Fibroblast of skin of scalp (primary cell): ENCODE measurements at regions not wholly inside any gene's neighbourhood (a gene's known extent, or its start where the extent isn't known, plus 50 kb on each side); places are given as distances from the start of the nearest gene placed in this dataset.
"Not testable (repeated sequence)": the region's sequence is repeated elsewhere in the genome, so short reads cannot be mapped to it uniquely, and the experiment has no call there.

ENCODE experiments used
- DNase-seq: peaks from one replicate; pipeline ENCODE4 v3.0.0-alpha.2; 2013

DNA sequence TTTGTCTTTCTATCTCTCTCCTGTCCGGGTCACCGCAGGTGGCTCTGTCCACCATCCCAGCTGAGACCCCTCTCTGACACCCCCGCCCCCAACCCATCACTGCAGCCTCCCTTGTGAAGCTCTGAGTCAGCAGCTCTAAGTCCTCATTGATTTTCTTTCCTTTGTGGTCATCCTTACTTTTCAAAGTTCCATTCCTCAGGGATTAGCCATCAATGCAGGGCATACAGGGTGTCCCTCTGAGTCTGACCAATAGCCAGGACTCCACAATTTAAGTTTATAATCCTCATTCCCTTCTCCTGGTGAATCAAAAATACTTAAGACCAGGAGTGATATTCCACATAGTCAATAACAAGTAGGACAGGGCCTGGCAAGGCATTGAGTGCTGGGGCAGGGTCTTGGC lies 333.3 kb upstream of the CNR1 start:
- no peak for DNase-seq

DNA sequence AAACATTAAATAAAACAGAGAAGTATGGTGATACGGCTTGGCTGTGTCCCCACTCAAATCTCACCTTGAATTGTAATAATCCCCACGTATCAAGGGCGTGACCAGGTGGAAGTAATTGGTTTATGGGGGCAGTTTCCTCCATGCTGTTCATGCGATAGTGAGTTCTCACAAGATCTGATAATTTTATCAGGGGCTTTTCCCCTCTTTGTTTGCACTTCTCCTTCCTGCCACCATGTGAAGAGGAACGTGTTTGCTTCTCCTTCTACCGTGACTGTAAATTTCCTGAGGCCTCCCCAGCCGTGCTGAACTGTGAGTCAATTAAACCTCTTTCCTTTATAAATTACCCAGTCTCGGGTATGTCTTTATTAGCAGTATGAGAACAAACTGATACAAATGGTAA lies 331.3 kb upstream of the CNR1 start:
- DNase-seq, result not testable (repeated sequence)

DNA sequence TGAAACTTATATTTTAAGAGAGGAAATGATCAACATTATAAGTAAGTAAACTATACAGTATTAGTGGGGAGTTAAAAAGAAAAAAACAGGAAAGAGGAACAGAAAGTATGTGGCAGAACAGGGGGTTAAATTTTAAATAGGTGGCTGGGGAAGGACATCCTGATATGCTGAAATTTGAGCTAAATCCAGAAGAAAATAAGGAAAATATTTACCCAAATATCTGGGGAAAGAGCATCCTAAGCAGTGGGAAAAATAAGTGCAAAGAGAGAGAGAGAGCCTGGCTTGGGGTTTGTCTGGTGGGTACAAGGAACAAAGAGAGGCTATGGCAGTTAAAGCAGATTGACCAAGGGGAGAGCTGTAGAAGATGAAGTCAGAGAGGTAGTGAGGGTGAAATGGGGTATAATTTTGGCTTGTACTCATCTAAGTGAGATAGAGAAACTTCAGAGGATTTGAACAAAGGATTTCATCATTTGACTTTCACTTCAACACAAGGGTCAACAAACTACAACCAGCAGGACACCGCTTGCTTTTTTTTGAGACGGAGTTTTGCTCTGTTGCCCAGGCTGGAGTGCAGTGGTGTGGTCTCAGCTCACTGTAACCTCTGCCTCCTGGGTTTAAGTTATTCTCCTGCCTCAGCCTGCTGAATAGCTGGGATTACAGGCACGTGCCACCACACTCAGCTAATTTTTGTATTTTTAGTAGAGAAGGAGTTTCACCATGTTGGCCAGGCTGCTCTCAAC lies 328.4 kb upstream of the CNR1 start:
- no peak for DNase-seq

DNA sequence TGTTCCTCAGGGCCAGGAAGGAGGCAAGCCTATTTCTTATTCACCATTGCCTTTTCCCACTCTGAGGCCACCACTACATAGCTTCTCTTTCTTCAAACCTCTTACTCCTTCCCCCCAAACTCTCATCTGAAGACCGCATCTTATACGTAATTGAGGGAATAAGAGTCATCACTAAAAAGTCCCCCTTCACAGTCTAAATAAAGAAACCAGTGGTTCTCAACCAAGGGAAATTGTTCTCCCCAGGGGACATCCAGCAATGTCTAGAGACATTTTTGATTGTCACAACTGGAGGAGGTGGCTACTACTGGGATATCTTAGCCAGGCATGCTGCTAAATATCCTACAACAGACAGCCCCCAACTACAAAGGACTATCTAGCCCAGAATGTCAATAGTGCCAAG lies 327.6 kb upstream of the CNR1 start:
- no peak for DNase-seq

DNA sequence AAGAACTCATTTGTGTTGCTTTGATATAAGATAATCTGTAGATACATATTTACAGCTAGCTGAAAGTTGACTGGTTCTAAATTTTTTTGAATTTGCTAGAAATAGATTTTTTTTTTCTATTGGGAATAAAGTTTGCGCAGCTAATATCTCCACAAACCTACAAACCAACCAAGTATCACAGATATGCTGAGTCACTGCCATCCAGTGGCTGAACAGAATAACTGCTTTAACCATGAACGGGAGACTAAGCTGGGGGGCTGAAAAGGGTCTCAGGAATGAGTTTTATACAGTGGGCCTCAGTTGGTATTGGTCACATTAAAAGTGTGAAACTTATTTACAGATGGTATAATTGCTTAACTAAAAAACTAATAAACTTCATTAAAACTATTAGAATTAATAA lies 326.7 kb upstream of the CNR1 start:
- peak; percentile 22 for DNase-seq

DNA sequence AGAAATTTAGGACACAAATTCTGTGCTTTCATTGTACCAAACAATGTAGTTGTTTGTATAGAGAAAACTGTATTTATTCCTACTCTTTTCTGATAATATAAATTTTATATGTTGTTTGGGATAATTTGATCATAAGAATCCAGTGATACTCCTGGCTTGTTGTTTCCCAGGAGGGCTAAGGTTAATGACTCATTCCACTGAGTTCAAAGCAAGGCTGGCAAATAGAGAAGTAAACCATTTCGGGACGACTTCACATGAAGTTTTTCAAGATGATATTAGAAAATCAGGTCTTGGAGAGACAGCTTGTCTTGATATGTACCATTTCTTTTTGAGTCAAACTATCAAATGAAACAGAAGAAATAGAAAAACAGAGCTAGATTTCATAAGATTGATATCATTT lies 326.1 kb upstream of the CNR1 start:
- DNase-seq, result no peak

DNA sequence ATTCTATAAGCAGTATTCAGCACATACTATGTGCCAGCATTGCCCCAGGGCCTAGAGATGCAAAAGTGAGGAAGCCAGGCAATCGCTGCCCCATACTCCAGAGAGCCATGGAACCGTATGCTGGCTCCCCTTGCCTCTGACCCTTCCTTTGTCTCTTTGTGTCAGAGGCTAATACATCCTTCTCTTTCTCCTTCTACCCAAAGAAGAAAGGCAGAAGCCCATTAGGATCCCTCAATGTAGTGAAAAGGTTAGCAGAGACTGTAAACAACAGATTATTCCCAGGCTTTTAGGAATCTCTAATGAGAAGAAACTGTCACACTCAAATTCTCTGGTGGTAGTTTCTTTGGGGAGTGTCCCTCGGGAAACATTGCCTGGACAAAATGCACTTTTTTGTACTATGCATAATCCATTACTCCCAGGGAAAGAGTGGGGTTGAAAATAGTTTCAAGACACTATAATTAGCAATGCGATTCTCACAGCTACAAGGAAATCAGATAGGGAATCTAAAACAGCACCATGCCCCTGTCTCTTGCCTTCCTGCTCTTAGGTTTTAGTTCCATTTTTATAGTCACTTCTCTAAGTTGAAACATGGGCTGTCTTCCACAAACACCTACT lies 325.2 kb upstream of the CNR1 start:
- DNase-seq, result no peak

DNA sequence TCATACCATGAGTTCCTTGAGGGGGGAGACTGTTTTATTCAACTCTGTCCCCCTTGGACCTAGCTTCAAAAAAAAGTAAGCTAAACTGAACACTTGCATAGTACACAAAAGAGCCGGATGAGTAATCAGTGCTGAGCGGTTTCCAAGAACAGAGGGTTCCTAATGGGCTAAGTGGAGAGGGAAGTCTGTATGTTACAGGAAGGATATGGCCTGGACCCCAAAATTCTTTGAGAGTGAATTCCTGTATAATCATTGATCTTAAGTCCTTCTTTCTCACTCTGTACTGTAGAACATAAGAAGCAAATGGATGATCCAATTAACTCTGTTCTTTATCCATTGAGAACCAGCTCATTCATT lies 324.7 kb upstream of the CNR1 start:
- no peak for DNase-seq

DNA sequence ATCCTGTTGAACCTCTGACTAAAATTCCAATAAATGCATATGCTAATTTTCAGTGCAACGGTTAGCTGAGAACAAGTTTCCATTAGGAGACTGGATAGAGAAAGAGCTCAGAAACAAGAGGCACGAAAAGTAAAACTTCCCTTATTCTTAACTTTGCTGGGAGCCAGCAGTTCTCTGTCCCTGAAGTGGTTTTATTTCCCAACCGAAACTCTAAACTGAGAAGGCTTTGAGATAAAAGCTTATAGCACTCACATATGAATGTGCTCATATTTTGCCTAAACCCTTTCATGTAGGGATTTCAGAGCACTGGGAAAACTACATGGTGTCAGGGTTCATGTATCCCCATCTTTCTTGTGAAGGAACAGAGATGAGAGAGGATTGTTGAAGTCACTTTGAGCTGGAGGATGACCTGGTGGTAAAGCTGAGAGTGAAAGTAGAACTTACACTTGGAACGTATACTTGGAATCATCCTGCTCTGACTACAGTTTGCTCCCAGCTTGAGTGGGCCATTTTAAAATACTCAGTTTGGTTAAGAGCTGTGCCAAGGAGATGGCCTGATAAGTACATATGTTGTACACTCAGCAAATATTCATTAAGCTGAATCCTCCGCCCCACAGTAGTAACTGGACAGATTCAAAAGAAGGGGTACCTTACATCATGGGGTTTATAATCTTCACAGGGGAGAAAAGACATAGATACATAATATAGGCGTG lies 324.2 kb upstream of the CNR1 start:
- no peak for DNase-seq

DNA sequence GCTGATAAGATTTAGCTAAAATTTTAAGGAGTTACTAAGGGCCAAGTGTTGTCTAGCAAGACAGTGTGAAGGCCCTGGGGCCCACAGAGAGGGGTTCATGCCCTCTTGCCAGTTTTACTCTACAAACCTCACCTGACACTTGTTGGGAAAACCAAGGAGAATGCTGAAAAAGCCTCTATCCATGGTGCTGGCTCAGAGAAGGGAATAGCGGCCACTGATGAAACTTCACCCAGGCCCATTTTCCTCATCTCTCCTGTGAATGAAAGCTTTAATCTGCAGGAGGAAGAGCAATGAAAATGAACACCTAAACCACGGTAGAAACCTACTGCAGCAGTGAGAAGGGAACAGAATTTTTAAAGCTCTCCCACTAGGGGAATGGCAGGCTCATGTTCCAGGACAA lies 317.3 kb upstream of the CNR1 start:
- no peak for DNase-seq

DNA sequence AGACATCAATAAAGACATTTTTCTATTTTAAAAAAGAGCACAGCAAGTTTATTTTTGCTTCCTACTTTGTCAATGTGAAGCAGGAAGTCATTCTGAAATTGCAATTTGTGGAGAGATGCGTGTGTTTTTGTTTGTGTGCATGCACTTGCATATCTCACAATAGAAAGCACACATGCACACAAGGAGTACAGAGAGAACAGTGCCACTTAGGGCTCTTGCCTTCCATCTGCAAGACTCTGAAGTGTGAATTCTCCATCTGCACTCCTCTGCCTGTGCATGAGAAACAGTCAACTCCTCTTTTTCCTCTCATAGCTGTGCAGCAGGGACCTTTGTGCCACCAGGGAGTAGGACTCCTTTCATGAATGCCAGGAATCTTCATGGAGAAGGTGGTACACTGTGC lies 316.3 kb upstream of the CNR1 start:
- no peak for DNase-seq

DNA sequence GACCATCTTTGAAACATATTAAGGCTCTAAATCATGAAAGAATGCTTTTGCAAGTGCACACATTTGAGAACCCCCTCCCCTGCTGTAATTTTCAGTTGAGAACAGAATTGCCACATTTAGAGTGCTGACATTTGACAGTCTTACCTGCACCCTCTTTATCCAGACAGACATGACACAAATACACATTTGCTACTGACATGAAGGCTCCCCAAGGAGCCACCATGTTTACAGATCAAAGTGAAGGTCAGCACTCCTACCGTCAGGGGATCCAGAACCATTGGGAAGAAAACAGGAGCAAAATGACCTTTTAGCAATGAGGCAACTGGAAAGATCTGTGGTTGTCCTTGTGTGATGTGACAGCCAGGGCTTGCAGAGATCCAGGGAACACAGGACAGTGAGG lies 315.4 kb upstream of the CNR1 start:
- no peak for DNase-seq

DNA sequence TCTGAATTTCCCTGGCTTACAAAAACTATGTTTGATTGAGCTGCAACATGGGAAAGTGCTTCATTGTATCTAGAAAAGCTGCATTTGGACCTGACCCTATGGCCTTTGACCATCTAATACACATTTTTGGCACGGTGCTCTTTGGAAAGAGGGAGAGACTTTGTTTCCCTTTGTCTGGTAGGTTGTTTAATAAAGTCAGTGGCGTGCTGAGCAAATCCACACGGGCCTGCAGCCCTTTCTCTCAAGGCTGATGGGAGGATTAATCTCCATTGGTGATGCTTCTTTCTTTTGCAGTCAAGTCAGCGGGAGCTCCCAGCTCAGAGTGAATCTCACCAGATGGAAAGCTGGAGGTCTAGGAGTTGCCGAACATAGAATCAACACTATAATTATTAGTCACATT lies 314.7 kb upstream of the CNR1 start:
- DNase-seq, result no peak

DNA sequence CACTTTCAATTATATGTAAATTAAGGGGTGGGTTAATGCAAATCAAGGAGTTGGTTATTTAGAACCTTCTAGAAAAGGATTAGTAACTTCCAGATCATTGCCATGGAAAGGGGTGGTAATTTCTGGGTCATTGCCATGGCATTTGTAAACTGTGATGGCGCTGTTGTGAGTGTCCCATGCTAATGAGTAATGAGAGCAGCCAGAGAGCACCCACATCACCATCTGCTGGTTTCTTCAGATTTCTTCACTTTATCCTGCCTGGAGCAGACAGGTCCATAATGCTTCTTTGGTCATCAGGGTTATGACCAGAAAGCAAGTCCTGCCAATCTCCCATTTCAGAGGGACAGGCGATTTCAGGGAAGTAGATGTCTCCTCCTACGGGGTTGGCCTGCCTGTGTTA lies 311.3 kb upstream of the CNR1 start:
- DNase-seq, result no peak

DNA sequence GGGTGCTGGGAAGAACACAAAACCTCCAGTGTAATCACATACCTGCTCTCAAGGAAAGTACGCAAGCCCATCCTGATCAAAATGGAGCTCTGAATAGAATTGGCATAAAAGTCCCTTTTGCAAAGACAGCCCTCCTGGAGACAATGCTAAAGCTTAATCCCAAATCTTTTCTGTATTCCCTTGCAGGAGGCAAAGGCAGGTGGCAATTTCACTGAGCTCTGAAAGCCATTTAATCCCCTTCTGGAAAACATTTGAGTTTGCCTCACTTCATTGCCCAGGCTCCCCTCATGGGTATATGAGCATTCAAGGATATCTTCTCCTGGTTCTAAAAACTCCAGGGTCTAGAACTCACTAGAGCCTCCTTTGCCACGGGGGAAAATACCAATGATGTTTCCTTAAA lies 310.2 kb upstream of the CNR1 start:
- no peak for DNase-seq

DNA sequence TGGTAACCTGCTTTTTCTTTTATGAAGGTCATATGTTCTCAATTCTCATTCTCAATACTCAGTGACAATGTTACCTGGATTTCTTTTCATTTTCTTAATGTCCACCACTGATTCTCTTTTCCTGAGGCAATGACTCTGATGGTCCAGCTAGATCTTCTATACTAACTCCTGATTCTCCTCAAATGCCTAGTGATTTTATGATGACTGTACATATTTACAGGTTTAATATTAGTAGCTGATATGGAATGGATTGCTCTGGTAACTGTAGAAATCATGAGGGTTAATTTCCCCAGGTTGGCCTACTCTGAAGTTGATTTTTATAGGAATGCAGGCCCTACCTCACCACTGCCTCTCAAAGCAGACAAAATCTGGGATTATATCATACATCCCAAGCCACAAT lies 308.6 kb upstream of the CNR1 start:
- no peak for DNase-seq

DNA sequence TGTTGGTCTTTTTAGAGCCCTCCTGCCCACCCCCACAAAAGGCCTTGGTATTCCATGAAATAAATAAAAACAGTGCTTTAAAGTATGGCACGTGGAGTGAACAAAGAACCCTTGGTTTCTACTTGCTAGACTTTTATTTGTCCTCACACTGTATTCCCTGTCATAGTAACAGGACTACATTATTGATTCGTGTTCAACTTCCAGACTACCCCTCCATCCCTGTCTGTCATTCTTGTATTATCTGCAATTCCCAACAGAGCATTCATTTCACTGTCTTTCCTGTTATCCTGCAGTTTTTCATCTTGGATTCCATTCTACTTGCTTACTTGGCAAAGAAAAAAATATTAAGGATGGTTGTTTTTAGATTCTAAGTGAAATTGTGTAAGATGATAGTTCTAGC lies 307.4 kb upstream of the CNR1 start:
- no peak for DNase-seq

DNA sequence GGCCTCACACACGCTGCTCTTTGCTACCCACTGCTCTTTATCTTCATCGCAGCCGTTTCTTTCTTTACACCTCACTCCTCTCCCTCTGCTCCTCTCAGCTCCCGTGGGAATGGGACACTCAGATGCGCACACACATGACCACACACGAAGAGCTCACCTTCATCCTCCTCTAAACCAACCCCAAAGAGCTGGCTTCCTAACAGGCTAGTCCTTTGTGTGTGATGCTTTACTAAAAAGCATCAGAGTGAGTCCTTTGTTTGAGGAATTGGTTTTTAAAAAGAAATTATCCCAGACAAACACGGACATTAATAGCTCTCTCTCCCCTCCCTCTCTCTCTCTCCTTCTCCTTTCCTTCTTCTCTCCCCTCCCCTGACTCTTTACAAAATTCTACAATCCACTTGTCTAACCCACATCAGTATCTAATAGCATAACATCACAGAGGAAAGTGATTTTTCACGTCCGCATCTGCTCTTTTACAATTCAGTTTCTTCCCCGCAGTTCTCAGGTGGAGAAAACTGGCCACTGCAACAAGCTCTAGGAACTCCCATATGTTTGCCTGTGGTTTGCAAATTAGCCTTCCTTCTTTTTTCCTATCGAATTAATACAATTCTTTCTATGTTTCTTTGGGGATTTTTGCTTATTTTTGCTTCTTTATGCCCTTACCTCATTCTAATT lies 306.8 kb upstream of the CNR1 start:
- DNase-seq, result no peak

DNA sequence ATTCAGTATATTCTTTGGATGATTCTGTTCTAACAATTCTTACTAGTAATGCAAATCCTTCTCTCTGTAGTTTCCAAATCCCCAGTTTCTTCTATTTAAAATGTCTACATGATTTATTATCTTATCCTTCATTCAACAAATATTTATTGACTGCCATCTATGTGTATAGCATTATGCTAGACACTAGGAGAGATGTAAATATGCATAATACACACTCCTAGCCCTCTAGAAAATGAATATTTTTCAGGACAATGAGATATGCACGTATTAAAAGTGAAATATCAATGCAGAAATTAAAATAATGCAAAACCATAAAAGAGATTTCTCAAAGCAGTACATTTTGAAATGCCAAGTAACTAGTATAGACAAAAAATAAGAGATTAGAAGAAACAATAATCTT lies 293.5 kb upstream of the CNR1 start:
- DNase-seq, result no peak

DNA sequence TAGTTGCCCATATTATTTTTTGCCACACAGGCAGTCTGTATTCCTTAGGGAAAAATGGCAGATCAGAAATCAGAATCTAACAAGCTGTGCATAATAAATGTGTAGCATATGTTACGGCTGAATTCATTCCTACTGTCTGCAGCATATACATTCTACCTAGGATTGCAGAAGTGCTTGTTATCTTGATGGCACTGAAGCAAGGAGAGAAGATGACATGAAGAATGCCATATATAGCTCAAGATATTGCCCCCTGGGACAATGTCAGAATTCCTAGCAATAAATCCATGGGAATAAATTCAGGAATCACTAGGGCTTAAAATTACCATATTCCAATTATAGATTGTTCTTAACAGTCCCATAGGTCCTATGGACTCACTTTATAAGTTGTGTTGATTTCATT lies 293.0 kb upstream of the CNR1 start:
- no peak for DNase-seq

DNA sequence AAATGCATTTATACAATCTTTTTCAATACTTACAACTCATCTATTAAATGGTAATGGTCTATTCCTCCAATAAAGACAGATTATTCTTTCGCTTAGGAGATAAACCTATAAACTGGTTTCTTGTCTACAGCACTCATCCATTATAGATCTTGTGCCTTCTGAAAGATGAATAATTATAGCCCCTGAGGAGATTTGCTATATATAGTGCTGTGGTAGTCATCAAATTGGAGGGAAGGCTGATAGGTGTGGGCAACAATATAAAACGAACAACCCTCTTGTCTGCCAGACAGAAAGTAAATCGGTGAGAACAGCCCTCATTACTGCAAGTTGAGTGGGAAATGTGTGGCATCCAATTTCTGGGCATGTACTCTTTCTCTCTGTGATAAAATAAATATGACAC lies 292.5 kb upstream of the CNR1 start:
- no peak for DNase-seq

DNA sequence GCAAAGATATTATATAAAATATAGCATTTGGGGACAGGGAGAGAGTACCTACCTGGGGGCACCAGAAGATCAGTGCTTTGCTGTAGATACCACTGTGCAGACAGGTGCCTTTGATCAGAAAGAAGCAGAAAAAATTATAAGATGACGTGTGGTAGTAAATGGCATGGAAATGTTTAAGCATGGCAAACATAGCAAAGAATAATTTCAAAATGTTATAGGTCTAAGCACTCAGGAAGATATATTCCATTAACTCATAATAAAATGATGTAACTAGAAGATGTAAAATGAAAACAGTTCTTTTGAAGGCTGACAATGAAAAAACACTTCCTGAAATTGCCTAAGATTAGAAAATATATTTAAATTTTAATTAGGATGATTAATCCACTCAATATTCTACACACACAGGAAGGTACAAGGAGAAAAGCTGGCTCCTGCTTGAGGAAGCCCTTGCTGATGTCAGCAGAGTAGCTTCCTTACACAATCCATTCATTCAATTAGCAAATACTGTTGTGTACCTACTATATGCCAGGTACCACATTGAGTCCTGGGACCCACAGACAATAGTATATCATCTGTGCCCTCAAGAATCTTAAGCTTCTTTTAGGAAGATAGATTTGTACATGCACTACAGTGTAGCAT lies 290.2 kb upstream of the CNR1 start:
- no peak for DNase-seq

DNA sequence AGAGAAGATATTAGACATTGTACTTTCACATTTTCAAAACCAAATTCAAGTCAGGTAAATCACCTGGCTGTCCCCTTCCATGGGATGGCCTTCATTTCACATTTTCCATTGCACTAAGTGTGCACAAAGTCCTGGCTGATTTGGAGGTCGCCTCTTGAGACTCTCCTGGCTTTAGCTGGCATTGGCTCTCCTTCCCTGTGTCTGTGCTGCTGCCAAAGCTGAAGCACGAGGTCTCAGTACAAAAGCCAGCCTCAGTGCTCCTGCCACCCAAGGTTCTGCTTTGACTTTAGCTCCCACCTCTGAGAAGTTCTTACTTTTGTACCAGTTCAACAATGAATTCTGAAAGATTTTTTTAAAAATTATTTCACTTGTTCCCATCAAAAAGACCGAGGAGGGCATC lies 289.2 kb upstream of the CNR1 start:
- no peak for DNase-seq
